GM18498 (cell line): ENCODE measurements at regions not wholly inside any gene's neighbourhood (a gene's known extent, or its start where the extent isn't known, plus 50 kb on each side); places are given as distances from the start of the nearest gene placed in this dataset.

Source experiments
- ATAC-seq: cut with Tn5 transposase; IDR thresholded peaks from one replicate; pipeline ENCODE4 v1.9.1; 2021; ENCODE audit warnings: mild to moderate bottlenecking, moderate library complexity; ENCODE audit not compliant: unreplicated experiment

DNA sequence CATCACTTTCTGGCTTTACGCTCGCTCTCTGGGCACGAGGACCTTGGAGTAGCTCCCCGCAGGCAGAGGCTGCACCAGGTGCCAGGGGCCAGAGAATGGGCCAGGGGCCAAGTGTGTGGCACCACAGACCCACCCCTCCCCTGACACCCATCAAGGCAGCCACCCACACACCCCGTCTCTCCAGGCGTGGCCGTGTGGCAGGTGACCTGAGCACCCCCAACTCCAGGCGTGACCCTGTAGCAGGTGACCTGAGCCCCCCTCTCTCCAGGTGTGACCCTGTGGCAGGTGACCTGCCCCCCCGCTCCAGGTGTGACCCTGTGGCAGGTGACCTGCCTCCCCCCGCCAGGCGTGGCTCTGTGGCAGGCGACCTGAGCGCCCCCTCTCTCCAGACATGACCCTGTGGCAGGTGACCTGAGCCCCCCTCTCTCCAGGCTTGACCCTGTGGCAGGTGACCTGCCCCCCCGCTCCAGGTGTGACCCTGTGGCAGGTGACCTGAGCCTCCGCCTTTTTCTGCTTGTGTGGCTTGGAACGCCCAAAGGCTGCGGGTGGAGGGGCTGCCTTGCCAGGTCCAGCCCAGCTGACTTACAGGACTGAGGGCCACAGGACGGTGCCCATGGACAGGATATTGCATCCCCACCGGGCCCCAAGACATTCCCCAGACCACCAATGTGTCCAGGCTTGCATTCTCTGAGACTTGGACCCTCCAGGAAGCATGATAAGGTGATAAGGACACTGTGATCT, 667.2 kb downstream of the BRD1 start:
- no peak for ATAC-seq

DNA sequence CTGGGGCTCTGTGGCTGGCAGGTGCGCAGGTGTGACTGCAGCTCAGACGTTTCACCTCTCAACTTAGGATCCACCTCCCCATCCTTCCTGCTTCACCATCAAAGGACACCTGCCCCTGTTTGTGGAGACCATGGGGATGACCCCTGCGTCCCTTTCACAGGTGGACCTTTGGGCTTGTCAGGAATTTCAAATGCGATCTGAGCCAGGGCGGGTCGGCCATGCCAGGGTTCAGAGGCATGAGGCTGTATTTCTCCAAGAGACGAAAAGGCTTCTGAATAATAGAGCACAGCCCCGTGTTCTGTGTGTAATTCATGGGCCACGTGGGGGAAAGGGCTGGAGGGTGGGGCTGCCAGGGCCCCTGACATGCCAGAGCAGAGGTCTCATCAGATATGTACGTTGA, 668.0 kb downstream of the BRD1 start:
- ATAC-seq = no peak

DNA sequence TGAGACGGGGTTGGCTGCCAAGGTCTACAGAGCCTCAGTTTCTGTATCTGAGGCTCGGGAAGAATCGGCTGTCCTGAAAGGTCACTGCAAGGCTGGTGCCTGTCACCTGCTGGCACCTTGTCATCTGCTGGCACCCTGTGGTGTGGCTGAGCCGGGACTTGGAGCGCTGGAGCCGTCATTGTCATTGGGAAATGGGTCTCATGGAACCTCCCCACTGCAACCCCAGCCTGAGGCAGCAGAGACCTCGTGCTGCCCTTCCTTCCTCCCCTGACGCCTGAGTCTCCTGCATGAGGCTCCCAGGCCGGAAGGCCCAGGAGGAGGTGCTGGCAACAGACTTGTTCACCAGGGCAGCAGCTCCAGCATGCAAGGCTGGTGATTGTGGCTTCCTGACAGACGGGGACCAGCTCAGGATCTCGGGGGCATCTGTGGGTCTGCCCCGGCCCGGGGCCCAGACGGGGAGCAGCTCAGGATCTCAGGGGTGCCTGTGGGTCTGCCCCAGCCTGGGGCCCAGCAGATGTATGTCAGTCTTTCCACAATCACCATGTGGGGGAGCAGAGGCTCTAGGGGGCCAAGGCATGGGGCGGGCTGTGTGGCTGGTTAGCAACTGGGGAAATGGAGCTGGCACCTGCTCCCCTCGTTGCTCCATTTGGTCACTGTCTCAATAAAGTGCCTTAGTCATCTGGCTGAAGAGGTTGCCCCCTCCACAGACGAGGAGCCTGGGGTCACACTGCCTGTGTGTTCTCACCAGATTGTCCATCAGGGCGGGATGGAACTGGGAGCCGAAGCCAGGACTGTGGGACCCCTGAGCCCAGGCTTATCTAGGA, 668.7 kb downstream of the BRD1 start:
- no peak for ATAC-seq

DNA sequence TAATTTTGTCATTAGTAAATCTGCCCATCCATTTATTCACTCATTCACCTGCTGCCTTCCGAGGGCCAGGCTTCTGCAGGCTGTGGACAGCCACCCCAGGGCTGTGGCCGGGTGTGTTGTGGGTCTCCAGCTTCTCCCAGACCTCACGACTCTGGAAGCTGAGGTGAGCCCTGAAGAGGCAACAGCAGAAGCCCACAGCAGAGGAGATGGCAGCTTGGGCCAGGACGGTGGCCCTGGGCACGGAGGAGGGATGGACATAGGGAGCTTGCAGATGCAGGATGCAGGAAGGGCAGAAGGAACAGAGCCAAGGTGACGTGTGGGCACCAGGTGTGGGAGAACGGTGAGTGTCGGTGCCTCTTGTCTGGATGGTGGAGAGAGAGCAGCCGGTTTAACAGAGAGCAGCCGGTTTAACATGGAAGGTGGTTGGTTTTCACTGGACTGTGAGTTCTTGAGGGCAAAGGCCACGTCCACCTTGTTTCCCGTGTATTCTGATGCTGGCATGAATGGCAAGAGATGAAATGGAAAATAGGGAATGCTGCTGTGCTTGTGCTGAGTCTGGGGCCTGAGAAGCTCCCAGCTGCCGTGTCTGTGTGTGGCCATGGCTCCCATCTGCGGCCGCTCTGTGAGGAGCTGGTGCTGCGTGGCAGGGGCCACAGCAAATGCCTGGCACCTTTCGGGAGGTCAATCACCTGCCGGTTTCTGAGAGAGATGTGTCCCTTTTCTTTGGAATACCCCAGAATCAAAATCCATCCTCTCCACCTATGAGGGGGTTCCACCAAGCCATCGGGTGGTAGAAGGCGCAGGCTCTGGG, 669.9 kb downstream of the BRD1 start:
- ATAC-seq = no peak

DNA sequence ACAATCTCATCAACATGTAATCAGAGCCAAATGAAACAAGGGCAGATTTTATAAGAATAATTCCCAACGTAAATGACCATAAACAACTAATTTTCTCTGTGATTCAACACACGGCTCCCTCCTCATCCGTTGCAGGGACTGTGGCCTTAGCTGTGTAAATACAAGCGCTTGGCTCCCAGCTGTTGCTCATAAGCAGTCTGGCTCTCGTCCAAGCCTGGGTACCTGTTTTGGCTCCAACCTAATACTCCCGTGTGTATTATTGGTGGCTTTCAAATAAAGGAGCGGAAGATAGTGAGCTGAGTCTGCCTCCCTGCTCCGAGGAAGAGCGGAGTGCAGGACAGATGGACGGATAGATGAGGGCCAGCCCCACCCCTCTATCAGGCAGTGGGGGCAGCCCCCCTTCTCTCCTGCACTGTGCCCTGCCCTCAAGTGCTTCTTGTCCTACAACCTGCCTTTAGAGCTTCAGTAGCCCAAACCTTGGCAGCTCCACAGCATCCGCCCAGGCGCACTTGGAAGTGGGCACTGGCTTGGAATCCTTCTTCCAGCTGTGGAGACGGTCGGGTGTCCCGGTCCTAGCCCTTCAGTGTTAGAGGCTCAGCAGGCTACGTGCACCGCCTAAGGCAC, 670.9 kb downstream of the BRD1 start:
- no peak for ATAC-seq

DNA sequence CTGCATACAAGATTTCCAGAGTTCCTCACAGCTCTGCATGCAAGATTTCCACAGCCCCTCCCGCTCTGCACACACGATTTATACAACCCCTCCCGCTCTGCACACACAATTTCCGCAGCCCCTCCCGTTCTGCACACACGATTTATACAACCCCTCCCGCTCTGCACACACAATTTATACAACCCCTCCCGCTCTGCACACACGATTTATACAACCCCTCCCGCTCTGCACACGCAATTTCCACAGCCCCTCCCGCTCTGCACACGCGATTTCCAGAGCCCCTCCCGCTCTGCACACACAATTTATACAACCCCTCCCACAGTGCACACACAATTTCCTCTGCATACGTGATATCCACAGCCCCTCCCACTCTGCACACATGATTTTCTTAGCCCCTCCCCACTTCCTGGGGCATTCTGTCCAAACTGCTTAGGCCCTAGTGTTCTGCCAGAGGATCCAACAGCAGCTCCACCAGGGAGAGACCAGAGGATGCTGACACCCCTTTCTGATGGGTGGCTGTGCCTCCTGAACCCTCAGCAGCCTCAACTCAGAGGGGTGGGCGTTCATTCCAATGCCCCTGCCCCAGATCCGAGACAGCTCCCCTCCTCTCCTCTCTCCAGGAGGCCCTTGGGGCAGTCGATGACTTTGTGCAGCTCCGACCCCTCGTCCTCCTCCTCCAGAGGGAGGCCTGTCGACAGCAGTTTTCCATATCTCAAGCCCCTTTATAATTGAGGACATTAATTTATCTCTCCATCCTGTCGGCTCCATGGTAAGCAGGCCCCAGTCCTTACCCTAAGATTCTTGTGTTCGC, 671.7 kb downstream of the BRD1 start:
- ATAC-seq = no peak

DNA sequence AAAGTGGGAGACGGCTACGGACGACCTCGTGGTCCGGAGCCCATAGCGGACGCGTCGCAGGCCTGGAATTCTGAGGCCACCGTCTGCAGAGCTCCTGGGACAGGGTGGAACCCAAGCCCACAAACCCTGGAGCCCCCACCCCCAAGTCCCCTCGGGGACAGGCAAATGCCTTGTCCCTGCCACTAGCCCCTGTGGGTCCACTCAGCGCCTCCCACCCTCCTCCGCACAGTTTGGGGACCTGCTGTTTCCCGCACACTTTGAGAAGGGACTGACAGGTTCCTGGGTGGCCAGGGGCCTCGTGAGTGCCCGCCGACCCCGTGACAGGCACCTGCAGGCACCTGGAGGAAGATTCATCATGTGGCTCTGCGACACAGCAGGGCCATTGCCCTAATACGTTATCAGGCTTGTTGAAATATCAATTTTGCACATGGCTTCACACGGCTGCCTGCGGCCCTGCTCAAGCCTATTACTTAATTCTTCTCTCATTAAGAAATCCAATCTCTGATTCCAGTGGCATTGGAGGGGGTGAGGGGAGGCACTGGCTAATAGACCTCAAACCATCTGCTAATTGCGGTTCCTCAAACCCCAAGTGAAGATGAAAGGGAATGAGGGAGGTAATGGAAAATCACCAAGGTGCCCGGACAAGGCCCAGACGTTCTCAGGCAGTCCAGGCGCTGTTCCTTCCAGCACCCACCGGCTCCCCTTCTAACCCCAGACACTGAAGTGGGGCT, 672.5 kb downstream of the BRD1 start:
- ATAC-seq = no peak

DNA sequence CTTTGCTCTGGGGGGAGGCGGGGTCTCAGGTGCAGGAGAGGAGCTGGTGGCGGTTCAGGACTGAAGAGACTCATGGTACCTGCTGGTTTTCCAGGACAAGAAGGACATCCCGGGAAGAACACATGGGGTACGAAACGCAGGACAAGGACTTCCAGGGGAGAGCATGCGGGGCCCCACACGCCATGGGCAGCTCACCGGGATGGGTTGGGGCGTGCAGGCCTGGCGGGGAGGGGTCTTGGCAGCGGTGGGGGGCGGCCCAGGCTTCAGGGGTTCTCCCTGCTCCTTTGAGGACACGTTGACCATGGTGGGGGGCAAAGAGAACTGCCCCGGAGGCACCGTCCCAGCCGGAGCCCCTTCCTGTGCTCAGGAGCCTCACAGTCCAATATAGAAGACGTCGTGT, 673.2 kb downstream of the BRD1 start:
- no peak for ATAC-seq

DNA sequence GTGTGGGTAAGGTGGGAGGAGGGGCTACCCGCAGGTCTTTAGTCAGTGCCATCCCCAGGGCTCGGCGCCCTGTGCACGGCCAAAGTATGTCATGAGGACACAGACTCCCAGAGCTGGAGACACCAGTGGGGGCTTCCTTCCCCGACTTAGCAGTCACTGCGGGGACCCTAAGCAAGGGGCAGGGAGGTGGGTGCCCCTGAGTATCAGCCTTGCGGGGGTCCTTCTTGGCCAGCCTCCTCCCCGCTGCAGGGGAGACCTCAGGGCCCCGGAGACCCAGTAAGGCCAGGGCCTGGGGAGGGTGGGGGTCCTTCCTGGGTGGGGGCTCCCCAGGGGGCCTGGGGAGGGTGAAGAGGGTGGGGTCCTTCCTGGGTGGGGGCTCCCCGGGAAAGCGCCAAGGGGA, 673.8 kb downstream of the BRD1 start:
- no peak for ATAC-seq

DNA sequence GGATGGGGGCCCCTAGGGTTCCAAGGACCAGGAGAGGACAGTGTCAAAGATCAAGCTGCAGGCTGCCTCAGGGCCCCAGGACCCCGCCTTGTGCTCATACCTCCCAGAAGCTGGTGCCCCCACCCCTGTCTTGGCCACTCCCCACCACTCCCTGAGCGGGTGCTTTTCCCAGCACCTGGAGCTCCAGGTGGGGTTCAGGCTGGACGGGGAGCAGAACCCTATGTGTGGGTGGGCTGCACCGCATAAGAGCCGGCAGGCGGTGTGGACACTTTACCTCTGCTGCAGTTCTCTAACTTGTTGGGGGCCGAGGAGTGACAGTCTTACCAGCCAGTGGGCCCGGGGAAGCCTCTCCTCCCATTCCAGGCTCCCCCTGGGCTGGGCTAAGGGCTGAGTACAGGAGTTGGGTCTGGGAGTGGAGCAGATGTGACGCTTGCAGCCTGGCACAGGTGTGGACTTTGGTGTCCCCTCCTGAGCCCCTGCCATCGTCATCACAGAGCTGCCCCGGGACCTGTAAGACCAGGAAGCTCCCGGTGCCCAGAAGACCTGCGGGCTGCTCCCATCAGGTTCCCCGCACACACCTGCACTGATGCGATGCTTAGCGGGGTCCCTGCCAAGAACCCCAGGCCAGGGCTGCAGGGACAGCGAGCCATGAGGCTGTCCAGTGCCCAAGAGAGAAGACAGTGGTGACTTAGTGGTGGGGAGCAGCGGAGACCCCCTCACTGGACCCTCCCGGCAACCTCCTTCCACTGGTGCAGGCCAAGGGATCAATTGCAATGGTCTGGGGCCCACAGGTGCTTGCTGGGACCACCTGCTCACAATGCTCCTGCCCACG, 674.5 kb downstream of the BRD1 start:
- no peak for ATAC-seq

DNA sequence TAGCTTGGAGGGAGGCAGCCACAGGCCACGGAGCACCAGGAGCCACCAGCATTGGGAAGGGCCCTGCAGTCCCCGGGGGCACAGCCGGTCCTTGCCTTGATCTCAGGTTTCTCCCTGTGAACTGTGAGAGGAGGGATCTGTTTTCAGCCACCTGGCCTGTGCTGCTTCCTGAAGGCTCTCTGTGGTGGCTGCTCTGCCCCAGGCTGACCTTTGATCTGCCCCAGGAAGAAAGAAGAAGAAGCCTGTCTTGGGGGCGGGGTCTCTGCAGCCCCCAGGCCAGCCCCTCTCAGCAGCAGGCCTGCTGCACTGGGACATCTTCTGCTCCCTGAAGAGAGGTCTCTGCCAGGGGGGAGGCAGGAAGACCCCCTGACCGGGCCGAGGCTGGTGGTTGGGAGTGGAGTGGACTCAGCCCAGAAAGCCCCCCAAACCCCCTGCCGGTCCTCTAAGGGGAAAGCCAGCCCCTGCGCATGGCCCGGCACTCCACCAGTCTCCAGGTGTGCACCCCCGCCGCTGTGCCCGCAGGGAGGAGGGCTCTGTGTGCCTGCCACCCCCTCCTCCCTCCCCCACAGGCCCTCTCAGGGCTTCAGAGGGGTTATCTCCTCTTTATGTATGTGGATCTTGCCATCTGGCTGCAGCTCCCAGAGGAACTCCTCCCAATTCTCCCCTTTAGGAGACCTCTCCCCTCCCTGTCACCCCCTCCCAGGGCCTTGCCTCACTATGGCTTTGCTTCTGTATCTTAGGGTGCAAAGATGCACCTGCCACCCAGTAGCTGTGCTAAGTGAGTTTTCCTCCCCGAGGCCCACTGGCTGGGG, 675.3 kb downstream of the BRD1 start:
- ATAC-seq = no peak

DNA sequence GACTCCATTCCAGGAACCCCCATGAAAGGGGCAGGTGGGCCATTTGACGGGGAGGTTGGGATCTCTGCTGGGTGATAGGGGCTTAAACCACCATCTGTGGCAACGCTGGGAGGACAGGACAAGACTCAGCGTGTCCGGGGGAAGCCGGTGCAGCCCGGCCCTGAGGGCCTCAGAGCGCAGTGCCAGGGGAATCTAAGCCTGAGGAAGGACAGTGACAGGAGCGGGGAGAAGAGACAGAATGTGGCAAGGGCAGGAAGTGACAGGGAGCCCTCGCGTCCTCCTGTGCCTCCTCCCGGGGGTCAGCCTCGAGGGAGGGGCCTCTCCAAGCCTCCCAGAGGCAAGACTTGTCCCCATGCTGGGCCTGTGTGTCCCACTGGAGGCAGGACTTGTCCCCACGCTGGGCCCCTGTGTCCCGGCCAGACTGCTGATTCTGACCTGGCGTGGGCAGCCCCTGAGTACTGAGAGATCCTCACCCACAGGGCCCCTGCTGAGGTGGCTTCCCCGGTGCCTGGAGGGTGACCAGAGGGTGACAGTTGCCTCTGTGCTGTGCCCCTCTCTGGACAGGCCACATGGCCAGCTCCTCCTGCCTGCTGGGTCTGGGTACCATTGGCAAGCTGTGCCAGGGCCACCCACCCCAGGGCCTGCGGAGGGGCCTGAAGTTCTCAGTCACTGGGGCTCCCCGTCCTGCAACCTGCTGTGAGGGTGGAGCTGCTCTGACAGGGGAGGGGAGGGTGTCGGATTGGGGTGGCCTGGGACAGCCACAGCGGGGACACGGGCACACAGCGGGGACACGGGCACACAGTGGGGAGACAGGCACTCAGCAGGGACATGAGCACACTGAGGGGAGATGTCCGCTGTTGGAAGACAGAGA, 676.2 kb downstream of the BRD1 start:
- no peak for ATAC-seq

DNA sequence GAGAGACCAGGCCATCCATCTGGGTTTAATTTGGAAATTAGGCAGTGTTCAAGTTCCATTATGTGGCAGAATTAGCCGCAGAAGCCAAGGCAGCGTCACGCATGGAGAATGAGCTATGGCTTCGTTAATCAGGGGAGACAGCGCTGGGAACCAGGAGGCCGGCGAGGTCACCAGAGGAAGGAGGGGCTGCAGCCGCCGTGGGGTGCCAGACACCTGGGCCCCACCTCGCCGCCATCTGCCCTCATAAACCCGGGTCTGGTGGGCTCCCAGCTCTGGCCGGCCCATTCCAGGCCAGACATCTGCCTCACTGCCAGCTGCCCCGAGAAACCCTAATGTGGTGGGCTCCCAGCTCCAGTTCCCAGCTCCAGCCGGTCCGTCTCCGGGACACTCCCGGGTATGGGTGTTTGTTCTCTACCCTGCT, 676.9 kb downstream of the BRD1 start:
- ATAC-seq = no peak

DNA sequence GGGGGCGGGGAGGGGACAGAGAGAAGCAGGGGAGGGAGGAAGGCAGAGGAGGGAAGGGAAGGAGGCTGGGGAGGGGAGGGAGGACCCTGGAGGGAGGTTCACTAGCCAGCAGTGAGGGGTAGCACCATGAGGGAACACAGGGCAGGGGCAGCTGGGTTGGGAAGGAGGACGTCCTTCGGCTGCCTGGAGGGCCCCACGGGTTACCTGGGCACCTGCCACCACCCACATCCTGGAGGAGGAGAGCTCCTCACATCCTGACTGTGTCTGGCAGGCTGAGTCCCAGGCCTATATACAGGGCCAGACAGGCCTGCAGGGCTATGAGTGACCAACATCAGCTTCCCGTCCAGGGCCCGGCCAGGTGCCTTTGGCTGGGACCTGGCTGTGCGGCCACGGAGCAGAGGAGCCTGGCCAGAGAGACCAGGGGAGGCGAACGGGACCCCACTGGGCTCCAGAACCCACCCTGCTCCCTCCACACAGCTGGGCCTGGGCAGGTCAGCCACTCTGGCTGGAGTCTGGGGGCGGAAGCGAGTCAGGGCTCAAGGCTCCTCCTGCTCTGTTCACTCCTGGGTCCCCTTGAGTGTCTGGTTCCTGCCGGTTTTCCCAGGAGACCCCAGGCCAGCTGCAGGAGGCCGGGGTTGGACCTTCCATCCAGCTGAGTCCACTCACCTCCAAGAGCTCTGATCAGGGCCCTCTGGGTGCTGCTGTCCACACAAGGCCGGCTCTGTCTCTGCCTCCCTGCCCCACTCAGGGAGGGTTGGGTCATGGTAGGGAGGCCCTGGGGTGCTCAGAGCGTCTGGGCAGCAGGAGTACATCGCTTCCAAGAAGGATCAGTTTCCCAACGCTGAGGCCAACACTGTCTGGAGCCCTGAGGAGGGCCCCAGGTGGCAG, 677.7 kb downstream of the BRD1 start:
- ATAC-seq = no peak

DNA sequence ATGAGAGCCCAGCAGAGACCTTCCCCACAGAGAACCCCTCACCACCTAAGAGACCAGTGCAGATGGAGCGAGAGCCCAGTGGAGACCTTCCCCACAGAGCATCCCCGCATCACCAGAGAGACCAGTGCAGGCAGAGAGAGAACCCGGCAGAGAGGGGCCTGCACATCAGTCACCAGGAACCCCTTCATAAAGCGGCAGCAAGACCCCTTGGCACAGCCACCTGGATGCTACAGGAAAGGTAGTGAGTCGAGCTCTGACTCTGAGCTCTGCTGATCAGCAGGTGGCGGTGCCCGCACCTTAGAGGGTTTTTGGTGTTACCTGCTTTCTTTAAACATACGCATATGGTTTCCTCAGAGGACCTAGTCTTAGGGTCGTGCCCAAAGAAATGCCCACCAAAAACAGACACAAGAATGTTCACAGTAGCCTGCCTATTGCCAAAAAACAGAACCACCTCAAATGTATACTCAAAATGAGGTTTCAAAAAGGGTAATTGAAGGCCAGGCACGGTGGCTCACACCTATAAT, 678.7 kb downstream of the BRD1 start:
- no peak for ATAC-seq
